GM12878 (cell line): ENCODE measurements at regions not wholly inside any gene's neighbourhood (a gene's known extent, or its start where the extent isn't known, plus 50 kb on each side); places are given as distances from the start of the nearest gene placed in this dataset.

ENCODE experiments used
- ATAC-seq: fragments of 200-7000 bp; cut with Tn5 transposase; 3 replicates; pipeline ENCODE4 v1.9.1; 2020; ENCODE audit warnings: mild to moderate bottlenecking, moderate library complexity
- BruUV-seq: library from RNA; stranded (reverse); fragments of 400-500 nt; replicated peaks from 2 replicates; lab custom pipeline; 2021; lab: Mats Ljungman, UMichigan
- CTCF ChIA-PET: fragments of 300-600 bp; sonication (Branson Sonifier 250); formaldehyde crosslinking; extraction: SDS; loops from one replicate; lab custom pipeline; 2021; ENCODE audit warnings: inconsistent platforms; lab: Yijun Ruan, JAX
- POLR2A ChIA-PET: fragments of 350-600 bp; formaldehyde crosslinking; extraction: SDS; loops from one replicate; lab custom pipeline; 2021; ENCODE audit warnings: inconsistent platforms; lab: Charles Lee
- RAD21 ChIA-PET: fragments of 300-600 bp; sonication (Branson Sonifier 250); formaldehyde crosslinking; loops from one replicate; lab custom pipeline; 2023; ENCODE audit warnings: antibody characterized with exemption; ENCODE audit not compliant: unreplicated experiment; lab: Charles Lee
- SMC1A ChIA-PET: fragments of 300-600 bp; sonication (Branson Sonifier 250); formaldehyde crosslinking; loops from one replicate; lab custom pipeline; 2023; ENCODE audit not compliant: unreplicated experiment, uncharacterized antibody; lab: Charles Lee
- DNase-seq: peaks from one replicate; pipeline ENCODE4 v3.0.0-alpha.2; 2011; ENCODE audit warnings: low read depth, low spot score
- FAIRE-seq: peaks from 3 replicates; lab custom pipeline; 2011; peaks lifted over from hg19 to GRCh38; lab: Jason Lieb, UNC
- H2AFZ ChIP-seq: 2 replicates; pipeline ENCODE4 v1.6.0; 2011; ENCODE audit warnings: low read depth, low read length, control low read depth; ENCODE audit not compliant: control insufficient read depth
- H3K27ac ChIP-seq: 2 replicates; pipeline ENCODE4 v1.5.1; 2011; ENCODE audit warnings: control low read depth; ENCODE audit not compliant: control insufficient read depth, insufficient read depth
- H3K27me3 ChIP-seq, 2 experiments: replicated peaks in 1 of 2; 2 replicates each; pipeline versions ENCODE4 v1.6.0 to v1.6.1; 2011; ENCODE audit warnings: low read length in 1 of 2; ENCODE audit not compliant: control insufficient read depth in 2 of 2, insufficient read depth in 2 of 2
- H3K36me3 ChIP-seq, 2 experiments: 2 replicates each; pipeline ENCODE4 v1.5.1; 2011; ENCODE audit warnings: low read length in 1 of 2; ENCODE audit not compliant: control insufficient read depth in 2 of 2, insufficient read depth in 2 of 2
- H3K4me1 ChIP-seq: 2 replicates; pipeline ENCODE4 v1.6.1; 2011; ENCODE audit warnings: mild to moderate bottlenecking, low read length, moderate library complexity, mixed read lengths; ENCODE audit not compliant: control insufficient read depth, insufficient read depth
- H3K4me2 ChIP-seq: 2 replicates; pipeline ENCODE4 v1.6.0; 2011; ENCODE audit warnings: control low read depth; ENCODE audit not compliant: control insufficient read depth, insufficient read depth
- H3K4me3 ChIP-seq: fragments of 200-600 bp; sonication (generic); 2 replicates; pipeline ENCODE4 v1.5.1; 2016
- H3K79me2 ChIP-seq: 2 replicates; pipeline ENCODE4 v1.6.0; 2011; ENCODE audit warnings: low read length; ENCODE audit not compliant: control insufficient read depth, insufficient read depth
- H3K9ac ChIP-seq: 2 replicates; pipeline ENCODE4 v1.8.0; 2011; ENCODE audit warnings: low read length, control low read depth, mixed read lengths; ENCODE audit not compliant: control insufficient read depth, insufficient read depth
- H3K9me3 ChIP-seq: replicated peaks from 3 replicates; pipeline ENCODE4 v1.5.1; 2011; ENCODE audit warnings: mild to moderate bottlenecking, low read length; ENCODE audit not compliant: control insufficient read depth, insufficient read depth
- H4K20me1 ChIP-seq: 2 replicates; pipeline ENCODE4 v1.6.0; 2011; ENCODE audit not compliant: control insufficient read depth, insufficient read depth
- ASH2L ChIP-seq: fragments of 300-600, 200-600 bp; sonication (generic); IDR thresholded peaks from 2 replicates; pipeline ENCODE4 v1.6.1; 2017; ENCODE audit warnings: low read depth, mild to moderate bottlenecking, borderline replicate concordance
- ATF7 ChIP-seq: fragments of 450-650 bp; IDR thresholded peaks from 2 replicates; pipeline ENCODE4 v1.6.1; 2016; ENCODE audit warnings: low read depth, mild to moderate bottlenecking
- BCL11A ChIP-seq: IDR thresholded peaks from 2 replicates; pipeline ENCODE4 v1.6.1; 2011; ENCODE audit warnings: low read depth, low read length
- BRCA1 ChIP-seq: IDR thresholded peaks from 2 replicates; pipeline ENCODE4 v1.6.1; 2011; ENCODE audit warnings: low read depth, low read length, improper control_type of control experiment
- EP300 ChIP-seq, 2 experiments: fragments of 150-350 bp in 1 of 2; IDR thresholded peaks; 2 replicates each; pipeline ENCODE4 v1.6.1; 2011 to 2012; ENCODE audit warnings: low read depth in 2 of 2, low read length in 2 of 2, borderline replicate concordance in 1 of 2, improper control_type of control experiment in 1 of 2, inconsistent platforms in 1 of 2; ENCODE audit not compliant: control insufficient read depth in 1 of 2
- HDAC6 ChIP-seq: fragments of 200-600 bp; sonication (generic); IDR thresholded peaks from one replicate; pipeline ENCODE4 v1.8.0; 2017; ENCODE audit warnings: antibody characterized with exemption; ENCODE audit not compliant: unreplicated experiment
- IKZF2 ChIP-seq, 2 experiments: fragments of 450-650 bp; IDR thresholded peaks; 2 replicates each; pipeline ENCODE4 v1.6.1; 2017; ENCODE audit warnings: mild to moderate bottlenecking in 2 of 2, moderate library complexity in 2 of 2
- JUNB ChIP-seq: IDR thresholded peaks from 2 replicates; pipeline ENCODE4 v1.6.1; 2016; ENCODE audit warnings: antibody characterized with exemption, mild to moderate bottlenecking
- MTA2 ChIP-seq: fragments of 450-650 bp; IDR thresholded peaks from 2 replicates; pipeline ENCODE4 v1.6.1; 2016; ENCODE audit warnings: low read depth, mild to moderate bottlenecking, moderate library complexity
- MXI1 ChIP-seq: fragments of 150-350 bp; IDR thresholded peaks from 2 replicates; pipeline ENCODE4 v1.6.1; 2011; ENCODE audit warnings: low read depth, mild to moderate bottlenecking, inconsistent platforms, low read length, improper control_type of control experiment
- NR2C2 ChIP-seq: IDR thresholded peaks from 2 replicates; pipeline ENCODE4 v1.6.1; 2011; ENCODE audit warnings: borderline replicate concordance, low read depth; ENCODE audit not compliant: control insufficient read depth, insufficient read length
- SP1 ChIP-seq: IDR thresholded peaks from one replicate; pipeline ENCODE4 v1.6.1; 2011; ENCODE audit warnings: low read depth, low read length
- SRF ChIP-seq, 2 experiments: IDR thresholded peaks; 2 replicates each; pipeline ENCODE4 v1.6.1; 2011; ENCODE audit warnings: low read depth in 2 of 2, low read length in 2 of 2, mild to moderate bottlenecking in 1 of 2, moderate library complexity in 1 of 2
- STAT3 ChIP-seq: IDR thresholded peaks from 2 replicates; pipeline ENCODE4 v1.6.1; 2011; ENCODE audit warnings: low read depth, low read length, improper control_type of control experiment
- TAF1 ChIP-seq: IDR thresholded peaks from 2 replicates; pipeline ENCODE4 v1.6.1; 2011; ENCODE audit warnings: mild to moderate bottlenecking, low read depth, low read length, borderline replicate concordance
- ZBTB33 ChIP-seq: fragments of 450-650 bp; IDR thresholded peaks from 2 replicates; pipeline ENCODE4 v1.6.1; 2017; ENCODE audit warnings: mild to moderate bottlenecking
- ZNF207 ChIP-seq: fragments of 450-650 bp; IDR thresholded peaks from 2 replicates; pipeline ENCODE4 v1.6.1; 2014; ENCODE audit warnings: antibody characterized with exemption, mild to moderate bottlenecking, borderline replicate concordance
- ZNF592 ChIP-seq: fragments of 450-650 bp; IDR thresholded peaks from 2 replicates; pipeline ENCODE4 v1.6.1; 2017; ENCODE audit warnings: mild to moderate bottlenecking, moderate library complexity
- ZSCAN29 ChIP-seq: fragments of 450-650 bp; IDR thresholded peaks from 2 replicates; pipeline ENCODE4 v1.6.1; 2017; ENCODE audit warnings: mild to moderate bottlenecking, moderate library complexity
- WGBS: methylation state at CpG from one replicate; pipeline ENCODE4 v1.1.6; 2016; ENCODE audit warnings: low lambda C conversion rate; ENCODE audit not compliant: insufficient replicate concordance, insufficient coverage; ENCODE audit errors: missing lambda C conversion rate; 5-methylcytosine and 5-hydroxymethylcytosine counted together
- in situ Hi-C: fragments of 300-500 bp; cut with MboI; formaldehyde crosslinking; loops from 9 replicates; pipeline ENCODE4 v1.14.3; 2018; ENCODE audit warnings: mixed read lengths
- intact Hi-C: fragments of 100-400 bp; cut with micrococcal nuclease; formaldehyde crosslinking; loops from one replicate; pipeline ENCODE4 v1.14.2; 2022; ENCODE audit not compliant: unreplicated experiment

- ChIA-PET RAD21 (interaction anchor here (0.9 to 1.7 kb wide), 2 partner anchors 8 to 178 kb away, joined by 3 to 6 read pairs; no protein-coding TSS in a partner anchor), POLR2A (no interaction called here), CTCF (interaction anchor here (0.7 to 1.6 kb wide), 4 partner anchors 11 to 275 kb away, joined by 3 to 9 read pairs (median 5); no protein-coding TSS in a partner anchor), SMC1A (interaction anchor here (0.9 to 1.4 kb wide), 2 partner anchors 82 to 178 kb away, joined by 3 read pairs; no protein-coding TSS in a partner anchor)
- BruUV-seq: no TSS peak
- Histone ChIP-seq H3K9me3 (no peaks in the 10 kb centered on the region; the same call in 2 of the 3 replicates), H3K27me3 (no peaks in the 10 kb centered on the region), H3K4me1 (no peaks in the 10 kb centered on the region), H2AFZ (no peak overlapping the region), H4K20me1 (no peaks in the 10 kb centered on the region), H3K36me3 (no peaks in the 10 kb centered on the region), H3K9ac (no peak overlapping the region), H3K27ac (no peak overlapping the region), H3K79me2 (no peaks in the 10 kb centered on the region), H3K4me3 (no peak overlapping the region), H3K4me2 (no peak overlapping the region)
- DNase-seq (no peak), FAIRE-seq (no peak), ATAC-seq (peak; percentile 86)
- intact Hi-C loops: no loop called here
- in situ Hi-C loops: no loop called here
- 53% methylated on average over 9 of the region's 9 CpGs for WGBS
- TF ChIP-seq EP300 (IDR thresholded peaks at IDR 0.05; ENCODE audit: borderline replicate concordance in 1 of 2, control insufficient read depth in 1 of 2, low read depth in 2 of 2, low read length in 2 of 2): peak in 1 of 2 experiments; percentile 42; a peak in 1 of 4 replicates
- TF ChIP-seq SRF (IDR thresholded peaks at IDR 0.05; ENCODE audit: low read depth in 2 of 2, low read length in 2 of 2): no peak
- TF ChIP-seq NR2C2: no peak
- TF ChIP-seq BCL11A: no peak
- TF ChIP-seq SP1: no peak
- TF ChIP-seq IKZF2 (IDR thresholded peaks at IDR 0.05): peak; percentile 41 to 49; a peak in 2 of 4 replicates
- peak; percentile 61; the same call in 1 of the 2 replicates for TF ChIP-seq MTA2
- TF ChIP-seq ATF7: 0 out of 2 replicates have a peak, but pooled peaks have one; percentile 10
- TF ChIP-seq ZNF207: no peak
- TF ChIP-seq ZSCAN29: no peak
- no peak for TF ChIP-seq ZBTB33
- TF ChIP-seq ASH2L: no peak
- no peak for TF ChIP-seq ZNF592
- TF ChIP-seq JUNB: no peak
- TF ChIP-seq BRCA1: no peak
- no peak for TF ChIP-seq MXI1
- TF ChIP-seq STAT3: no peak
- no peak for TF ChIP-seq TAF1
- no peak for TF ChIP-seq HDAC6
Measured at GRCh38 chr7:106187613-106188350, 75.7 kb upstream of the SYPL1 start.
